ENCODE measurements at regions not wholly inside any gene's neighbourhood (a gene's known extent, or its start where the extent isn't known, plus 50 kb on each side); places are given as distances from the start of the nearest gene placed in this dataset.

DNA sequence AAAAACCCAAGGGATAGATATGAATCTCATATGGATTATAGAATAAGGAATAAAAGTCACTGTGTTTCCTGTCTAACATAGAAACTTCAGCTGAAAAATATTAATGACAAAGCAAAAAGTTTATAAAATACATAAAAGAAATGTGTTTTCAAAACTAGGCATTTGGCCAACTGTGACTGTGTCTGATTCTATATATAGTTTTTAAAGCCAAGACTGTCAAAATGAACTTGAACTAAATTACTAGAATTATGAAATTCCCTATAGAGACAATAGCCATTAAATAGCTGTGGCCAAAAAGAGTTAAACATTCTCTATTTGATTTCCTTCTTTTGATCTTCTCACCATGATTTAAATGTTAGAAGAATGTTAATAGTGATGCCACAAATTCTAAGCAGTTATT is 311.2 kb upstream of the SEMA3D start:
- no peak for TF ChIP-seq EZH2 (IDR thresholded peaks at IDR 0.05)
- peak; percentile 59; the same call in 1 of the 2 replicates for TF ChIP-seq POLR2AphosphoS5 (IDR thresholded peaks at IDR 0.05; ENCODE audit: borderline replicate concordance, low read depth, low read length)

Measured in SK-N-MC (cell line).